ENCODE measurements at regions not wholly inside any gene's neighbourhood (a gene's known extent, or its start where the extent isn't known, plus 50 kb on each side); places are given as distances from the start of the nearest gene placed in this dataset.

- Histone ChIP-seq H3K4me3 (ENCODE audit: low read length in 3 of 3) (no peak overlapping the region), H3K4me1 (ENCODE audit: control insufficient read depth in 2 of 3, insufficient read depth in 2 of 3, low read depth in 1 of 3, low read length in 3 of 3) (no peaks in the 10 kb centered on the region), H3K27me3 (ENCODE audit: control insufficient read depth, insufficient read depth, low read length) (no peaks in the 10 kb centered on the region), H3K9ac (ENCODE audit: low read length in 3 of 3) (no peak overlapping the region), H3K27ac (ENCODE audit: low read depth in 2 of 2, low read length in 2 of 2) (no peak overlapping the region), H3K9me3 (ENCODE audit: control insufficient read depth in 2 of 3, insufficient read depth in 1 of 3, low read length in 3 of 3) (no peaks in the 10 kb centered on the region), H3K36me3 (ENCODE audit: control insufficient read depth in 2 of 3, insufficient read depth in 3 of 3, low read length in 3 of 3) (no peaks in the 10 kb centered on the region)
- TF ChIP-seq CTCF (IDR thresholded peaks at IDR 0.05; ENCODE audit: borderline replicate concordance, extremely low read depth, insufficient read depth) = no peak
- intact Hi-C loops (cut with DNase I) = no loop called here
- FAIRE-seq (no peak), DNase-seq (peak in 1 of 5 donors; percentile 9)
These were observed 535.4 kb upstream of the RBFOX1 start for GRCh38 chr16:6797223-6797622.

- no peak for TF ChIP-seq CTCF (IDR thresholded peaks at IDR 0.05; ENCODE audit: borderline replicate concordance, extremely low read depth, insufficient read depth)
- DNase-seq = no peak
- no peak overlapping the region for H3K4me3 ChIP-seq (ENCODE audit: low read length in 3 of 3)
- no peaks in the 10 kb centered on the region for H3K36me3 ChIP-seq (ENCODE audit: control insufficient read depth in 2 of 3, insufficient read depth in 3 of 3, low read length in 3 of 3)
- no peak overlapping the region for H3K9ac ChIP-seq (ENCODE audit: low read length in 3 of 3)
- intact Hi-C loops (cut with DNase I) = no loop called here
- H3K9me3 ChIP-seq (ENCODE audit: control insufficient read depth in 2 of 3, insufficient read depth in 1 of 3, low read length in 3 of 3) = no peaks in the 10 kb centered on the region
- no peak for FAIRE-seq
- no peak overlapping the region for H3K27ac ChIP-seq (ENCODE audit: low read depth in 2 of 2, low read length in 2 of 2)
- no peaks in the 10 kb centered on the region for H3K4me1 ChIP-seq (ENCODE audit: control insufficient read depth in 2 of 3, insufficient read depth in 2 of 3, low read depth in 1 of 3, low read length in 3 of 3)
- no peaks in the 10 kb centered on the region for H3K27me3 ChIP-seq (ENCODE audit: control insufficient read depth, insufficient read depth, low read length)
These were observed 555.0 kb upstream of the RBFOX1 start for GRCh38 chr16:6777624-6778023.

GRCh38 chr16:6775712-6776111 lies 556.9 kb upstream of the RBFOX1 start:
- Histone ChIP-seq H3K4me1 (ENCODE audit: control insufficient read depth in 2 of 3, insufficient read depth in 2 of 3, low read depth in 1 of 3, low read length in 3 of 3) (no peaks in the 10 kb centered on the region), H3K9me3 (ENCODE audit: control insufficient read depth in 2 of 3, insufficient read depth in 1 of 3, low read length in 3 of 3) (no peaks in the 10 kb centered on the region), H3K27ac (ENCODE audit: low read depth in 2 of 2, low read length in 2 of 2) (no peak overlapping the region), H3K27me3 (ENCODE audit: control insufficient read depth, insufficient read depth, low read length) (no peaks in the 10 kb centered on the region), H3K36me3 (ENCODE audit: control insufficient read depth in 2 of 3, insufficient read depth in 3 of 3, low read length in 3 of 3) (no peaks in the 10 kb centered on the region), H3K4me3 (ENCODE audit: low read length in 3 of 3) (no peak overlapping the region), H3K9ac (ENCODE audit: low read length in 3 of 3) (no peak overlapping the region)
- intact Hi-C loops (cut with DNase I) = no loop called here
- DNase-seq (no peak), FAIRE-seq (no peak)
- no peak for TF ChIP-seq CTCF (IDR thresholded peaks at IDR 0.05; ENCODE audit: borderline replicate concordance, extremely low read depth, insufficient read depth)

GRCh38 chr16:6771956-6772355 lies 560.7 kb upstream of the RBFOX1 start:
- no peak overlapping the region for H3K27ac ChIP-seq (ENCODE audit: low read depth in 2 of 2, low read length in 2 of 2)
- H3K4me1 ChIP-seq (ENCODE audit: control insufficient read depth in 2 of 3, insufficient read depth in 2 of 3, low read depth in 1 of 3, low read length in 3 of 3) = no peaks in the 10 kb centered on the region
- no peak for FAIRE-seq
- no peaks in the 10 kb centered on the region for H3K36me3 ChIP-seq (ENCODE audit: control insufficient read depth in 2 of 3, insufficient read depth in 3 of 3, low read length in 3 of 3)
- H3K4me3 ChIP-seq (ENCODE audit: low read length in 3 of 3) = no peak overlapping the region
- H3K9ac ChIP-seq (ENCODE audit: low read length in 3 of 3) = no peak overlapping the region
- intact Hi-C loops (cut with DNase I) = no loop called here
- no peaks in the 10 kb centered on the region for H3K9me3 ChIP-seq (ENCODE audit: control insufficient read depth in 2 of 3, insufficient read depth in 1 of 3, low read length in 3 of 3)
- TF ChIP-seq CTCF (IDR thresholded peaks at IDR 0.05; ENCODE audit: borderline replicate concordance, extremely low read depth, insufficient read depth) = no peak
- no peak for DNase-seq
- no peaks in the 10 kb centered on the region for H3K27me3 ChIP-seq (ENCODE audit: control insufficient read depth, insufficient read depth, low read length)
